ENCODE measurements at regions not wholly inside any gene's neighbourhood (a gene's known extent, or its start where the extent isn't known, plus 50 kb on each side); places are given as distances from the start of the nearest gene placed in this dataset.

DNA sequence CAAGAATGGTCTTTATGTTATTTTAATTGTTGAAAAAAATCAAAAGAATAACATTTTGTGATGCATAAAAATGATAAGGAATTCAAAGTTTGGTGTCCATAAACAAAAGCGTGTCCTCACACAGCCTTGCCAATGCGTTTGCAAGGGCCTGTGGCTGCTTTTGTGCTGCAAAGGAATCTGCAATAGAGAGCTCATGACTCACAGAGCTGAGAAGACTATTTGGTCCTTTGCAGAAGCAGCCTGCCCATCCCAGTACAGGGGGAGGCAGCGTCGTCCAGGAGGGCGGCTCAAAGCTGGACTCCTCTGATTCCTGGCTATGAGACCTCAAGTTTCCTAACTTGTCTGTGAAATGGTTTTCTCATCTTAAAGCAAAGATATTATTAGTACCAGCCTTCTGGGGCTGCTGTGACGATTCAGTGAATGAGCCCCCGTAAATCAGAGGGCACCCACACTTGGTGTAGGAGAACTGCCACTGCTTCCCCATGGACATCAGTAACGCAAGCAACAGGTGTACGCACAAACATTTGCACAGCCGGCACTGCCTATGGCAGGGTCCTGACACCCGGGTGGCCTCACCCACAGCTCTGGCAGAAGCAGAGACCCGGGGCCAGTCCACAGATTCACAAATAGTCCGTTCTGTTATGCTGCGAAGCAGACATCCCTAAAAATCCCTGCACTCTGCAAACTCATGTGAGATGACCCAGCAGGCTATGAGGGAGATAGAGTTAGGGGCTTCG lies 70.6 kb upstream of the ASAP2 start:
- no peaks in the 10 kb centered on the region for H3K9me3 ChIP-seq (ENCODE audit: control insufficient read depth, insufficient read depth, low read depth, low read length)
- no peak overlapping the region for H3K27ac ChIP-seq (ENCODE audit: low read length)
- H3K36me3 ChIP-seq (ENCODE audit: control insufficient read depth, insufficient read depth, low read length) = no peaks in the 10 kb centered on the region
- no TSS peak for BruUV-seq (replicated peaks)
- 0 out of 2 replicates have a peak, but pooled peaks cover 9% of the 10 kb centered on the region for H3K4me1 ChIP-seq (ENCODE audit: control insufficient read depth, insufficient read depth, low read length)
- POLR2A ChIA-PET = no interaction called here
- DNase-seq (ENCODE audit: low read depth, low spot score) = no peak
- ATAC-seq = no peak
- H3K4me3 ChIP-seq (ENCODE audit: low read depth in 2 of 2, low read length in 2 of 2) = no peak overlapping the region
- TF ChIP-seq TCF7L2 (IDR thresholded peaks at IDR 0.05; ENCODE audit: low read depth, low read length) = no peak
- TF ChIP-seq, protein P1, sequence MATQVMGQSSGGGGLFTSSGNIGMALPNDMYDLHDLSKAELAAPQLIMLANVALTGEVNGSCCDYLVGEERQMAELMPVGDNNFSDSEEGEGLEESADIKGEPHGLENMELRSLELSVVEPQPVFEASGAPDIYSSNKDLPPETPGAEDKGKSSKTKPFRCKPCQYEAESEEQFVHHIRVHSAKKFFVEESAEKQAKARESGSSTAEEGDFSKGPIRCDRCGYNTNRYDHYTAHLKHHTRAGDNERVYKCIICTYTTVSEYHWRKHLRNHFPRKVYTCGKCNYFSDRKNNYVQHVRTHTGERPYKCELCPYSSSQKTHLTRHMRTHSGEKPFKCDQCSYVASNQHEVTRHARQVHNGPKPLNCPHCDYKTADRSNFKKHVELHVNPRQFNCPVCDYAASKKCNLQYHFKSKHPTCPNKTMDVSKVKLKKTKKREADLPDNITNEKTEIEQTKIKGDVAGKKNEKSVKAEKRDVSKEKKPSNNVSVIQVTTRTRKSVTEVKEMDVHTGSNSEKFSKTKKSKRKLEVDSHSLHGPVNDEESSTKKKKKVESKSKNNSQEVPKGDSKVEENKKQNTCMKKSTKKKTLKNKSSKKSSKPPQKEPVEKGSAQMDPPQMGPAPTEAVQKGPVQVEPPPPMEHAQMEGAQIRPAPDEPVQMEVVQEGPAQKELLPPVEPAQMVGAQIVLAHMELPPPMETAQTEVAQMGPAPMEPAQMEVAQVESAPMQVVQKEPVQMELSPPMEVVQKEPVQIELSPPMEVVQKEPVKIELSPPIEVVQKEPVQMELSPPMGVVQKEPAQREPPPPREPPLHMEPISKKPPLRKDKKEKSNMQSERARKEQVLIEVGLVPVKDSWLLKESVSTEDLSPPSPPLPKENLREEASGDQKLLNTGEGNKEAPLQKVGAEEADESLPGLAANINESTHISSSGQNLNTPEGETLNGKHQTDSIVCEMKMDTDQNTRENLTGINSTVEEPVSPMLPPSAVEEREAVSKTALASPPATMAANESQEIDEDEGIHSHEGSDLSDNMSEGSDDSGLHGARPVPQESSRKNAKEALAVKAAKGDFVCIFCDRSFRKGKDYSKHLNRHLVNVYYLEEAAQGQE (IDR thresholded peaks at IDR 0.05; ENCODE audit: insufficient read depth in 1 of 2, low read depth in 2 of 2, low read length in 1 of 2) = no peak
- no peak for TF ChIP-seq POLR2AphosphoS5 (IDR thresholded peaks at IDR 0.05; ENCODE audit: low read depth, low read length)
- TF ChIP-seq, protein P2, sequence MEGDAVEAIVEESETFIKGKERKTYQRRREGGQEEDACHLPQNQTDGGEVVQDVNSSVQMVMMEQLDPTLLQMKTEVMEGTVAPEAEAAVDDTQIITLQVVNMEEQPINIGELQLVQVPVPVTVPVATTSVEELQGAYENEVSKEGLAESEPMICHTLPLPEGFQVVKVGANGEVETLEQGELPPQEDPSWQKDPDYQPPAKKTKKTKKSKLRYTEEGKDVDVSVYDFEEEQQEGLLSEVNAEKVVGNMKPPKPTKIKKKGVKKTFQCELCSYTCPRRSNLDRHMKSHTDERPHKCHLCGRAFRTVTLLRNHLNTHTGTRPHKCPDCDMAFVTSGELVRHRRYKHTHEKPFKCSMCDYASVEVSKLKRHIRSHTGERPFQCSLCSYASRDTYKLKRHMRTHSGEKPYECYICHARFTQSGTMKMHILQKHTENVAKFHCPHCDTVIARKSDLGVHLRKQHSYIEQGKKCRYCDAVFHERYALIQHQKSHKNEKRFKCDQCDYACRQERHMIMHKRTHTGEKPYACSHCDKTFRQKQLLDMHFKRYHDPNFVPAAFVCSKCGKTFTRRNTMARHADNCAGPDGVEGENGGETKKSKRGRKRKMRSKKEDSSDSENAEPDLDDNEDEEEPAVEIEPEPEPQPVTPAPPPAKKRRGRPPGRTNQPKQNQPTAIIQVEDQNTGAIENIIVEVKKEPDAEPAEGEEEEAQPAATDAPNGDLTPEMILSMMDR (IDR thresholded peaks at IDR 0.05) = no peak
- TF ChIP-seq SIN3A (IDR thresholded peaks at IDR 0.05; ENCODE audit: borderline replicate concordance, insufficient read depth, low read depth, low read length) = no peak
- no peaks in the 10 kb centered on the region for H3K27me3 ChIP-seq (ENCODE audit: control insufficient read depth, insufficient read depth, low read length)
- in situ Hi-C loops (cut with HindIII; ENCODE audit: low pct_unique_long_range_greater_than_20kb, low sequenced_read_pairs) = no loop called here
- intact Hi-C loops (cut with micrococcal nuclease; ENCODE audit: unreplicated experiment) = no loop called here
- CTCF ChIA-PET = interaction anchor here (0.6 kb wide), 1 partner anchor 337 kb away, joined by 4 read pairs; no protein-coding TSS in a partner anchor

DNA sequence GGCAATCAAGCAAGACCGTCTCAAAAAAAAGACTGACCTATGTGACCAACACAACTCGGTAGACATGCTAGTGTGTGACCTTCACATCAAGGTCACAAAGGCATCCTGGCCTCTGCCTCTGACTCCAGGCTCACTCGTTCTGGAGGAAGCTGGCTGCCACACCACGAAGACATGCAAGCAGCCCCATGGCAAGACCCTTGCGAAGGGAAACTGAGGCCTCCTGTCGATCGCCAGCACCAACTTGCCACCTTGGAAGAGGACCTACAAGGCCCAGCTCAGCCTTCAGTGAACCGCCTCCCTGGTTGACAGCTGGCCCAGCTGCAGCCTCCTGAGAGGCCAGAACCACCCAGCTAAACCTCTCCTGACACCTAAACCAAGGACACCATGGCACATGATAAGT lies 79.3 kb upstream of the ASAP2 start:
- ATAC-seq (no peak), DNase-seq (ENCODE audit: low read depth, low spot score) (no peak)
- H3K27ac ChIP-seq (ENCODE audit: low read length) = no peak overlapping the region
- no TSS peak for BruUV-seq (replicated peaks)
- intact Hi-C loops (cut with micrococcal nuclease; ENCODE audit: unreplicated experiment) (no loop called here), in situ Hi-C loops (cut with HindIII; ENCODE audit: low pct_unique_long_range_greater_than_20kb, low sequenced_read_pairs) (no loop called here)
- H3K4me1 ChIP-seq (ENCODE audit: control insufficient read depth, insufficient read depth, low read length) = no peaks in the 10 kb centered on the region
- ChIA-PET CTCF (no interaction called here), POLR2A (no interaction called here)
- no peaks in the 10 kb centered on the region for H3K9me3 ChIP-seq (ENCODE audit: control insufficient read depth, insufficient read depth, low read depth, low read length)
- H3K27me3 ChIP-seq (ENCODE audit: control insufficient read depth, insufficient read depth, low read length) = no peaks in the 10 kb centered on the region
- TF ChIP-seq POLR2AphosphoS5 (IDR thresholded peaks at IDR 0.05; ENCODE audit: low read depth, low read length) = no peak
- TF ChIP-seq, protein P2 (IDR thresholded peaks at IDR 0.05) = no peak
- TF ChIP-seq, protein P1 (IDR thresholded peaks at IDR 0.05; ENCODE audit: insufficient read depth in 1 of 2, low read depth in 2 of 2, low read length in 1 of 2) = no peak
- TF ChIP-seq SIN3A (IDR thresholded peaks at IDR 0.05; ENCODE audit: borderline replicate concordance, insufficient read depth, low read depth, low read length) = no peak
- H3K4me3 ChIP-seq (ENCODE audit: low read depth in 2 of 2, low read length in 2 of 2) = no peak overlapping the region
- no peaks in the 10 kb centered on the region for H3K36me3 ChIP-seq (ENCODE audit: control insufficient read depth, insufficient read depth, low read length)
